ENCODE measurements at regions not wholly inside any gene's neighbourhood (a gene's known extent, or its start where the extent isn't known, plus 50 kb on each side); places are given as distances from the start of the nearest gene placed in this dataset.
"Not testable (repeated sequence)": the region's sequence is repeated elsewhere in the genome, so short reads cannot be mapped to it uniquely, and the experiment has no call there.

DNA sequence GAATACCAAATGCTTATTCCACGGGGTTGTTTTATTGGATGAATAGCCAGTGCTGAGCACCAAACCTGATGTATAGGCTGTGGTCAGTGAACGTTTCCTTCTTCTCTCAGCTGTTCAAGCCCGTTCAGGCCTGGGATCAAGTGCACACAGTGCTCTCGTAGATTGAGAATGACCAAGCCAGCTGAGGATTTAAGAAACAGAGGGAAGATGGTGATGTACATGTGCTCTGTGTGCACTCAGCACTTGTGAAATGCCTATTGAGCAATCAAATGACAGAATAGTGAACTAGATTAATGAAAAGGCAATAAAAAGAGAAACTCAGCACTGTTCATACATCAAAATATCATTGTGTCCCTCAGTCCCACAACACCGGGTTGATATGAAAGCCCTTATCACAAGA lies 302.5 kb downstream of the BMPER start:
- H3K4me3 Mint-ChIP-seq, result no peak overlapping the region
- H3K9me3 Mint-ChIP-seq, result peaks cover 9% of the 10 kb centered on the region
- no peaks in the 10 kb centered on the region for H3K36me3 Mint-ChIP-seq (ENCODE audit: insufficient read depth)
- no peak for DNase-seq (ENCODE audit: low spot score in 2 of 2)
- no peak overlapping the region for H3K27ac Mint-ChIP-seq (ENCODE audit: low read depth)
- no peak for ATAC-seq (replicated peaks; ENCODE audit: extremely low read depth, poor library complexity, severe bottlenecking)
- H3K27me3 Mint-ChIP-seq, result no peaks in the 10 kb centered on the region
- H3K4me1 Mint-ChIP-seq, result no peaks in the 10 kb centered on the region

DNA sequence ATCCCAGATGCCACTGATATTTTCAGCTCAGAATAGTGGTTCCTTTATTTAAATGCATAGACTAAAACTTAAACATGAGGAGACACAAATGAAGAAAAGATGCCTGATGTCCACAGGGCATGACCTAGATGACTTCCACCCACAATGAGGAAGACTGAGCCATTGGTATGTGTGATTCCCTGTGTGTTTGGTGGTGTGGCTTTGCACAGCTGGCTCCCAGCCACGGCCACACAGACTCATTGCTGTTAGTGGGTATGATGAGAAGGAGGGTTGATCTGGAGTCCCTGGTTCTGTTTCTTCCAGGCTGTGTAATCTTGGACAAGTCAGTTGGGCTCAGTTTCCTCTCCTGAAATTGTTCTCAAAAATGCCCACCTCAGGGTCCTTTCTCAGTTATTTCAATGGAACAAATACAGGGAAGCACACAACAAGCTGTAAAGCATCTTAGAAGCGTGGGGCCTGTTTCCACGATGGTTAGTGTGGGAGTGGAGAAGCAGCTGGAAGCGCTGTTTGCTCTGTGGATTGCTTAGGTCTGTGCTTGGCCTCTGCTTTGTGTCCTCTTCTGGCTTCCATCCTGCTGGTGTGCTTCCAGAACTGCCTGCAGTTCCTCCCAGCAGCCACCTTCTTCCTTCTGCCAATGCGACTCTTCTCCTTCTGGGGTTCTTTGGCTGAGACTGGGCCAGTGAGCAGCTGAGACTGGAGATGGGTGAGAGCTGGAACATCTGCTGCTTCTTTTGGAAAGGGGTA lies 303.7 kb downstream of the BMPER start:
- peaks cover 10% of the 10 kb centered on the region for H3K9me3 Mint-ChIP-seq

DNA sequence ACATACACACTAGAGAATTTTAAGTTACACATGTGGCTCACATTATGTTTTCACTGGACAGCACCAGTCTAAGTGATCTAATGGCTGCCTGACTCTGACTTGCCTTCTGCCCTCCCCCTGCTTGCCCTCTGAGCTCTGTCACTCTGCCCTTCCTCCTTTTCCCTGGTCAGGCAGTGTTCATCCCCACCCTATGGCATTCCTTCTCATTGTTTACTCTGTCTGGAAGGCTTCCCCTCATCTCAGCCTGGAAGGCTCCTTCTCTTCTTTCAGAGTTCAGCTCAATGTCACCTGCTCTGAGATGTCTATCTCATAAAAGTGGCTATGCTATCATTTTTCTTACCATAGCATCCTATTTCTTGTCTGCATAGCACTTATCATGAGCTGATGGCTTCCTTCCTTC lies 305.7 kb downstream of the BMPER start:
- H3K27ac Mint-ChIP-seq (ENCODE audit: low read depth), result no peak overlapping the region
- peaks cover 10% of the 10 kb centered on the region for H3K9me3 Mint-ChIP-seq
- ATAC-seq (replicated peaks; ENCODE audit: extremely low read depth, poor library complexity, severe bottlenecking), result no peak
- no peak for DNase-seq (ENCODE audit: low spot score in 2 of 2)
- H3K36me3 Mint-ChIP-seq (ENCODE audit: insufficient read depth), result no peaks in the 10 kb centered on the region
- no peak overlapping the region for H3K4me3 Mint-ChIP-seq
- H3K4me1 Mint-ChIP-seq, result no peaks in the 10 kb centered on the region
- H3K27me3 Mint-ChIP-seq, result no peaks in the 10 kb centered on the region

More for the DNA sequence above, 303.7 kb downstream of the BMPER start:
- Mint-ChIP-seq H3K36me3 (ENCODE audit: insufficient read depth) (no peaks in the 10 kb centered on the region), H3K4me3 (no peak overlapping the region), H3K4me1 (no peaks in the 10 kb centered on the region), H3K27me3 (no peaks in the 10 kb centered on the region), H3K27ac (ENCODE audit: low read depth) (no peak overlapping the region)
- DNase-seq (ENCODE audit: low spot score in 2 of 2), result no peak
- ATAC-seq (replicated peaks; ENCODE audit: extremely low read depth, poor library complexity, severe bottlenecking), result no peak

DNA sequence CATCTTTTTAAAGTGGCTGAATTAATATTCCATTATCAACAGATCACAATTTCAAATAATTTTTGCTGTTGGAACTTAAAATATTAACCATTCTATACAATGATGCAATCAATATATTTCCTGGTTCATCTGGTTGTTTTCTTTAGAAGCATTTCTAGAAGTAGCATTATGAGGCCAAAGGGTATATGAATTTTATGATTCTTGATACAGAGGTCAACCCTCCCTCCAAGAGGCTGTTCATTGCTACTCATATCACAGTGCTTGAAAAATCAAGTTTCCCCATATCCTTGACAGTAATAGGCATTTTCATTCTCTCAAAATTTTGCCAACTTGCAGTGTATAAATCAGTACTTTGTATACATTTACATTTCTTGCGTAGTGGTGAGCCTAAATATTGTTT lies 312.6 kb downstream of the BMPER start:
- no peak overlapping the region for H3K27ac Mint-ChIP-seq (ENCODE audit: low read depth)
- no peak overlapping the region for H3K4me3 Mint-ChIP-seq
- H3K36me3 Mint-ChIP-seq (ENCODE audit: insufficient read depth), result no peaks in the 10 kb centered on the region

DNA sequence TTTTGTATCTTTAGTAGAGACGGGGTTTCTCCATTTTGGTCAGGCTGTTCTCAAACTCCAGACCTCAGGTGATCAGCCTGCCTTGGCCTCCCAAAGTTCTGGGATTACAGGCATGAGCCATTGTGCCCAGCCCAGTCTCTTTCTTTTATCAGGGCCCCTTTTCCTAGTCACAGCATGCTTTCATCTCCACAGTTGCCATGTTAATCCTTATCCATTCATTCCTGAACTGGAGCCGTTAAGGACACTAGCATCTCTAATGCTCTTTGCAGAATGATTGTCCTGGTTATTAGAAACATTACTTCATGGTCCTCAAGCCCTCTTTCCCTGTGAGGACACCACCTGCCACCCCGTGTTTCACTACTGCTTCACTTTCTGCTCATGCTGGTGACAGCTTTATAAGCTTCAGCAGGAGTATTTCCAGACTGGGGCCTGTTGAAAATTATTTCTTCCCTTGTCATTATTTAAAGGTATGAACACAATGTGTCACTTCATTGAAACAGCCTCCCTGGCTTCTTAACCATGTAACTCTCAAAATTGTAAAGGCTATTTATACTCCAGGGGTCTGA lies 313.9 kb downstream of the BMPER start:
- no peak overlapping the region for H3K27ac Mint-ChIP-seq (ENCODE audit: low read depth)
- H3K36me3 Mint-ChIP-seq (ENCODE audit: insufficient read depth), result no peaks in the 10 kb centered on the region
- H3K9me3 Mint-ChIP-seq, result no peaks in the 10 kb centered on the region
- no peak overlapping the region for H3K4me3 Mint-ChIP-seq
- ATAC-seq (replicated peaks; ENCODE audit: extremely low read depth, poor library complexity, severe bottlenecking) (no peak), DNase-seq (ENCODE audit: low spot score in 2 of 2) (no peak)
- no peaks in the 10 kb centered on the region for H3K27me3 Mint-ChIP-seq
- H3K4me1 Mint-ChIP-seq, result no peaks in the 10 kb centered on the region

More for the DNA sequence above, 312.6 kb downstream of the BMPER start:
- ATAC-seq (replicated peaks; ENCODE audit: extremely low read depth, poor library complexity, severe bottlenecking) (no peak), DNase-seq (ENCODE audit: low spot score in 2 of 2) (no peak)
- no peaks in the 10 kb centered on the region for H3K9me3 Mint-ChIP-seq
- H3K4me1 Mint-ChIP-seq, result no peaks in the 10 kb centered on the region
- H3K27me3 Mint-ChIP-seq, result no peaks in the 10 kb centered on the region

DNA sequence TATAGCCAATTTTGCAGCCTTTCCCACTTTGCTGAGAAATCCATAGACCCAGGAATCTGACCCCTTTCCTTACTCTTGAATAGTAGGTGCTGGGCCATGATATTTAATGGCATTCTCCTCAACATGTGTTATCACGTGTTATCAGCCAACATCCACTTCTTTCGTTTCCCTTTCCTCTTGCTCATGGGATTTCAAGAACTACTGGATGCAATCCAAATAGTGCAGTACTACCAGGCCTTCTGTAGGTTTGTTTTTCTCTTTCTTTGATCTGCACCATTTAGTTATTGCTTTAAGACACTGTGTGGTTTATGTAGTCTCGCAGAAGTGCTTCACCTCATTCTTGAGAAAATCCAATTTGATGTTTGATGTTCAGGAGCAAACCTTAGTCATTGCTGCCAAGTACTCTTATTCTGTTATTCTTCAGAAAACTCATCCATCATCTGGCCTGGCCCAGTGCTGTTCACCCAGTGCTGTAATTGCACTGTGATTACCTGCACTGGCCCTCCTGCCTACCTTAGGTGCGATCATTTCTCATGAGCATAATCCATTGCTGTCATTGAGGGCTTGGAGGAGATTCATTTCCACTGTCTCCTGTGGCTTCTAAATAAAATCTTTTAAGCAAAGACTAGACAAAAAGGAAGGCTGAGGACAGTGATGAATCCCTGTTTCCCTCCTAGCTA lies 315.3 kb downstream of the BMPER start:
- H3K4me1 Mint-ChIP-seq, result no peaks in the 10 kb centered on the region
- no peak for ATAC-seq (replicated peaks; ENCODE audit: extremely low read depth, poor library complexity, severe bottlenecking)
- no peak overlapping the region for H3K4me3 Mint-ChIP-seq
- no peaks in the 10 kb centered on the region for H3K9me3 Mint-ChIP-seq
- no peak overlapping the region for H3K27ac Mint-ChIP-seq (ENCODE audit: low read depth)
- H3K36me3 Mint-ChIP-seq (ENCODE audit: insufficient read depth), result no peaks in the 10 kb centered on the region
- no peaks in the 10 kb centered on the region for H3K27me3 Mint-ChIP-seq
- no peak for DNase-seq (ENCODE audit: low spot score in 2 of 2)

DNA sequence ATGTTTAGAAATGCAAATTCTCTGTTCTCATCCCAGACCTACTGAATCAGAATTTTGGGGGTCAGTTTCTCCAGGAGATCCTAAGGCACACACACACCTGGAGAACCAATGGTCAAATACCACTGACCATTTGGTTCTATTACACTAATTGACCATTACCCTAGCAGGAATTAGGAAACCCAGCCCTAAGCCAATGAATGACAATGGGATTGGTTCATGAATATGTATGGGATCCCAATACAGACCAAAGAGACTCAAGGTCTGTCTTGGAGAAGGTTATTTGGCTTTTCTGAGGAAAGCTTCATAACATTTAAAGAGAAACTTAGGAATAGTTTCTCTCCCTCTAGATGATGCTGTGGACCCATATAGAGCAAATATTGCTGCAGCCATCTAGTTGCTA lies 317.0 kb downstream of the BMPER start:
- H3K27me3 Mint-ChIP-seq, result no peaks in the 10 kb centered on the region
- no peak overlapping the region for H3K4me3 Mint-ChIP-seq
- no peaks in the 10 kb centered on the region for H3K36me3 Mint-ChIP-seq (ENCODE audit: insufficient read depth)
- ATAC-seq (replicated peaks; ENCODE audit: extremely low read depth, poor library complexity, severe bottlenecking), result no peak
- no peak overlapping the region for H3K27ac Mint-ChIP-seq (ENCODE audit: low read depth)
- no peak for DNase-seq (ENCODE audit: low spot score in 2 of 2)
- H3K9me3 Mint-ChIP-seq, result no peaks in the 10 kb centered on the region
- H3K4me1 Mint-ChIP-seq, result no peaks in the 10 kb centered on the region

DNA sequence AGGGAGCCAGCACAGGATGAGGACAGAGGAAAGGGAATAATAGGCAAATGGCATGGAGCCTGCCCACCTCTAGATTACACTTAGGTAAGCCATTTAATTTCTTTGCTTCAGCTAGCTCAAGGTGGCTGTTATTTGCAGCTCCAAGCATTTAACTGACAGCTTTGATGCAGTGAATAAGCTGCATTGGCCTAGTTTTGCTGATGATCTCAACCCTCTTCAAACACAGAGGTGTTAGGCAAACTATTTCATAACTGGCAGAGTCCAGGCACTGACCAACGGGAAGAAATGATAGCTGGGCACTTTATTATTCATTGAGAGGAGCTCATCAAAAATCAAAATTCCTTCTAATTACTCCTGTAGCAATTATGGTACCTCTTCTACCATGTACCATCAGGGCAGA lies 317.4 kb downstream of the BMPER start:
- ATAC-seq (replicated peaks; ENCODE audit: extremely low read depth, poor library complexity, severe bottlenecking), result no peak
- Mint-ChIP-seq H3K9me3 (no peaks in the 10 kb centered on the region), H3K36me3 (ENCODE audit: insufficient read depth) (no peaks in the 10 kb centered on the region), H3K27ac (ENCODE audit: low read depth) (no peak overlapping the region), H3K4me3 (no peak overlapping the region), H3K27me3 (no peaks in the 10 kb centered on the region), H3K4me1 (no peaks in the 10 kb centered on the region)
- DNase-seq (ENCODE audit: low spot score in 2 of 2), result no peak

DNA sequence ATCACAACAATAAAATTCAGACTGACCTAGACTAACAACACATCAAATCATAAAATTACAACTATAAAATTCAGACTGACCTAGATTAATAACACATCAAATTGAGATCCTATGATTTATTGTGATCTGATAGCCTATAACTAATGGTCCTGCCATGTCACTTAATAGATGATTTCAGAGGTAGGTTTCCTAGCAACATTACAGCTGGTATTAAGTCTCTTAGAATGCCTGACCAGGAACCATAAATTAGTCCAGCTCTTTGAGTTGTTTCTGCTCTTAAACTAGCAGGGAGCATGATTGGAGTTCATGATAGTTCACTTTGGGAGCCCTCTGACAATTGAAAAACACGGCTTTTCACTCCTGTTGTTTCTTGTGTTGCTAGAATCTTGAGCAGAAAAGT lies 318.9 kb downstream of the BMPER start:
- Mint-ChIP-seq H3K4me1 (no peaks in the 10 kb centered on the region), H3K27me3 (no peaks in the 10 kb centered on the region), H3K27ac (ENCODE audit: low read depth) (no peak overlapping the region)

DNA sequence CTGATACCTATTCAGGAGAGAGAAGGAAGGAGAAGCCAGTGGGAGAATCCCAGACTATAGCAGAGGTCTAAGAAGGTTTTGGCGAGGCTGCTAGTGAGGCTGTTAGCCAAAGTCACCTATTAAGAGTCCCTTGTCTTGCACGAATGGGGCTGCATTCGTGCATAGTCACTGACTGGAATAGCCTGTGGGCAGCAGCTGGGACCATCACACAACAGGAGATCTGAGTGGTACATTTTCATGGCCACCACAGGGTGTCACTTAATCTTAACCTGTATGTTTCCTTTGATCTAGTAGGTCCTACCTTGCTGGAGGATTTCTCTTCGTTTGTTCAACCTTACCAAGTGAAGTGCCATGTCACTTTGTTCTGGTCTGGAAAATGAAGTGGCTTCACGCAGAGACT lies 319.9 kb downstream of the BMPER start:
- no peaks in the 10 kb centered on the region for H3K36me3 Mint-ChIP-seq (ENCODE audit: insufficient read depth)
- H3K9me3 Mint-ChIP-seq, result no peaks in the 10 kb centered on the region
- ATAC-seq (replicated peaks; ENCODE audit: extremely low read depth, poor library complexity, severe bottlenecking) (no peak), DNase-seq (ENCODE audit: low spot score in 2 of 2) (no peak)
- H3K4me3 Mint-ChIP-seq, result no peak overlapping the region
- H3K27ac Mint-ChIP-seq (ENCODE audit: low read depth), result no peak overlapping the region
- H3K4me1 Mint-ChIP-seq, result no peaks in the 10 kb centered on the region
- no peaks in the 10 kb centered on the region for H3K27me3 Mint-ChIP-seq

More for the DNA sequence above, 318.9 kb downstream of the BMPER start:
- H3K36me3 Mint-ChIP-seq (ENCODE audit: insufficient read depth), result no peaks in the 10 kb centered on the region
- H3K4me3 Mint-ChIP-seq, result no peak overlapping the region
- DNase-seq (ENCODE audit: low spot score in 2 of 2) (no peak), ATAC-seq (replicated peaks; ENCODE audit: extremely low read depth, poor library complexity, severe bottlenecking) (no peak)
- no peaks in the 10 kb centered on the region for H3K9me3 Mint-ChIP-seq

DNA sequence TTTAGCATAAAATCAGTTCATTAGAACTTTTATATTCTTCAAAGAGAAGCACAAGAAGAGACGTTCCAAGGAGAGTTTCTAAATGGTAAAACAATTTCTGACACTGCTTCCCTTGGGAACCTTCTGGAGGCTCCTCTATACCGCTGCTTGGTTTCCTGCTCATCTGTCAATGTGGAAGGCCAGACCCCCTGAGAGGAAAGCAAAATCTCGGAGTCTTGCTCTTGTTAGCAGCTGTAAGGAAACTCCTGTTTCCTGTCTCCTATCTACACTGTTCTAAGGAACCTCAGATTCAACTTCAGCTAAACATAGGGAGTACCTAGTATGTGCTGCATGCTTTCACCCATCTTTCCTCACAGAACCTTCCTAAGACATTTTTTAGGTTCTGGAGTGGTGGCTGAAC lies 322.2 kb downstream of the BMPER start:
- H3K4me1 Mint-ChIP-seq, result no peaks in the 10 kb centered on the region
- H3K36me3 Mint-ChIP-seq (ENCODE audit: insufficient read depth), result no peaks in the 10 kb centered on the region
- H3K4me3 Mint-ChIP-seq, result no peak overlapping the region
- H3K27ac Mint-ChIP-seq (ENCODE audit: low read depth), result no peak overlapping the region
- DNase-seq (ENCODE audit: low spot score in 2 of 2) (no peak), ATAC-seq (replicated peaks; ENCODE audit: extremely low read depth, poor library complexity, severe bottlenecking) (no peak)
- no peaks in the 10 kb centered on the region for H3K27me3 Mint-ChIP-seq
- peaks cover 4% of the 10 kb centered on the region for H3K9me3 Mint-ChIP-seq

DNA sequence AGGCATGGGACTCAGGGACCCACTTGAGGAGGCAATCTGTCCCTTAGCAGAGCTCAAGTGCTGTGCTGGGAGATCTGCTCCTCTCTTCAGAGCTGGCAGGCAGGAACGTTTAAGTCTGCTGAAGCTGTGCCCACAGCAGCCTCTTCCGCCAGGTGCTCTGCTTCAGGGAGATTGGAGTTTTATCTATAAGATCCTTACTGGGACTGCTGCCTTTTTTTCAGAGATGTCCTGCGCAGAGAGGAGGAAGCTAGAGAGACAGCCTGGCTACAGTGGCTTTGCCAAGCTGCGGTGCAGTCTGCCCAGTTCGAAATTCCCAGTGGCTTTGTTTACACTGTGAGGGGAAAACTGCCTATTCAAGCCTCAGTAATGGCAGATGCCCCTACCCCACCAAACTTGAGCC lies 329.8 kb downstream of the BMPER start:
- H3K27ac Mint-ChIP-seq (ENCODE audit: low read depth); H3K4me3 Mint-ChIP-seq; H3K36me3 Mint-ChIP-seq (ENCODE audit: insufficient read depth); ATAC-seq (replicated peaks; ENCODE audit: extremely low read depth, poor library complexity, severe bottlenecking); H3K27me3 Mint-ChIP-seq; H3K4me1 Mint-ChIP-seq; DNase-seq (ENCODE audit: low spot score in 2 of 2): not testable (repeated sequence)
- peaks cover 12% of the 10 kb centered on the region for H3K9me3 Mint-ChIP-seq

DNA sequence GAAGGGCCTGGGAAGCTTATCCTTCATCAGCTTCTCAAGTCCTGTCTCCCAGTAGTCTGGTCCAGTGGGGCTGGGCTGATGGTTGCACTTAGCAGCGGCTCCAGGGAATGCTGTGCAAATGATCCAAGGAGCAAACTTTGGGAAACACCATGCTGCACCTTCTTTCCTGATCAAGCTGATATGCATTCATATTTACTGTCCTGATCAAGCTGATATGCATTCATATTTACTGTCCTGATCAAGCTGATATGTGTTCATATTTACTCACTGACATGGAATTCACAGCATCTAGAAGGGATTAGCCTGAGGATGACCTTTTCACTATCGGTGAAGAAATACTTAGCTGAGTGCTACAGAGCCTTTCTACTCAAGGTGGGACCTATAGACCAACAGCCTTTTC lies 330.7 kb downstream of the BMPER start:
- DNase-seq (ENCODE audit: low spot score in 2 of 2) (no peak), ATAC-seq (replicated peaks; ENCODE audit: extremely low read depth, poor library complexity, severe bottlenecking) (no peak)
- Mint-ChIP-seq H3K27me3 (no peaks in the 10 kb centered on the region), H3K36me3 (ENCODE audit: insufficient read depth) (peaks cover under 1% of the 10 kb centered on the region), H3K27ac (ENCODE audit: low read depth) (no peak overlapping the region), H3K4me1 (no peaks in the 10 kb centered on the region), H3K4me3 (no peak overlapping the region), H3K9me3 (peaks cover 12% of the 10 kb centered on the region)

All from central memory CD8-positive, alpha-beta T cell (primary cell).